NCI-H2081 treated with DMSO at 0.1 percent for 48 hours (cell line): ENCODE measurements at regions not wholly inside any gene's neighbourhood (a gene's known extent, or its start where the extent isn't known, plus 50 kb on each side); places are given as distances from the start of the nearest gene placed in this dataset.
A peak's percentile ranks its signal among the peaks of the same experiment; 100 is the strongest.

ENCODE experiments used
- DNase-seq: peaks from one replicate; lab custom pipeline; 2025; lab: John Stamatoyannopoulos, UW

DNA sequence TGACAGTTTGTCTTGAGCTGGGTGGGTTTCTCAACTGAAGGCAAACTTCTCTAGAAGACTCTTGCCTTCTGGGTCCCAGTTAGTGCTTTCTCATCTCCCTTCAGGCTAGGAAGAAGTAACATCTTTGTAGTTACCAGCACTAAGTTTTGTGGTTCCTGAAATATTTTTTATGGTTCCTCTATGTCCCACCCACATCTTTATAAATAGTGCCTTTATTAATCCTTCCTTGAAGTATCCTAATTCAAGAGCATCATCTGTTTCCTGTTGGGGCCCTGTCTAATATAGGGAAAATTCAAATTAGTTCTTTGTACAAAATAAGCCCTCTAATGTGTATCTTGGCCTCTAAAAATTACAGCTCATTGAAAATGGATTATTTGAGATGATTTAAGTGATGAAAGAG is 147.4 kb upstream of the MAOA start:
- DNase-seq: no peak

GRCh38 chrX:43510209-43510608 is 145.9 kb upstream of the MAOA start:
- no peak for DNase-seq

- DNase-seq: no peak
Observed at GRCh38 chrX:43513085-43513484, 143.0 kb upstream of the MAOA start.

DNA sequence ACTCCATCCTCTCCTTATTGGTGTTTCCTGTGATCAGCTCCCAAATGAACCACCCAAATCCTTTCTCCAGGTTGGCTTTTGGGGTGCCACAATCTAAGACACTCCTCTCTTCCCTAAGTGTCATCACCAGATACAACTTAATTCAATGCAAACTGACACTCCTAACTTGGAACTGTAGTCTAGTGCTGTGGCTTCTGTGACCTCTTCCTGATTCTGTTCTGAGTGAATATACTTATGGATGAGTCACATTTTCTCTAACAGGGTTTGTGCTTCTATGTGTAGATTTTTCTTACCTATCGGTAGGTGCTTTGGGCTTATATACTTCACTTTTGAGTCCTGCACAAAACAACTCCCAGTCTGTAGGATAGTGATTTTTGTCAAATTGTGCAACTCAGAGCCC is 141.3 kb upstream of the MAOA start:
- no peak for DNase-seq

DNA sequence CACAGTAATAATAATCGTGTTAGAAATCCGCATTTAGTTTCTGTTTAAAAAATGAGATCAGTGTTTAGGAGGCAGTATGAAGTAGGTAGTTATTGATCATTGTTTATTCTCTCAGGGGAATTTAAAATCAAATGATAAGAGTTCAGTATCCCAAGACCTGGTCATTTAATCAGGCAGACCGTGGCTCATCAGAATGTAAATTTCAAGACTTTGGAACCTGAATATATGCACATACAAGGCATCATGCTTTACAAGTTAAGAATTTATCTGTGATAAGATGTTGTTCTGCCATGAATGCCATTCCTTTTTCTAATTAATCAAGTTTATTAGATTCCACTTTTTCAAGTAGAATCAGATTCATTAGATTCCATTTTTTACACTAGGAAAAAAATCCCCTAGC is 133.5 kb upstream of the MAOA start:
- no peak for DNase-seq

DNA sequence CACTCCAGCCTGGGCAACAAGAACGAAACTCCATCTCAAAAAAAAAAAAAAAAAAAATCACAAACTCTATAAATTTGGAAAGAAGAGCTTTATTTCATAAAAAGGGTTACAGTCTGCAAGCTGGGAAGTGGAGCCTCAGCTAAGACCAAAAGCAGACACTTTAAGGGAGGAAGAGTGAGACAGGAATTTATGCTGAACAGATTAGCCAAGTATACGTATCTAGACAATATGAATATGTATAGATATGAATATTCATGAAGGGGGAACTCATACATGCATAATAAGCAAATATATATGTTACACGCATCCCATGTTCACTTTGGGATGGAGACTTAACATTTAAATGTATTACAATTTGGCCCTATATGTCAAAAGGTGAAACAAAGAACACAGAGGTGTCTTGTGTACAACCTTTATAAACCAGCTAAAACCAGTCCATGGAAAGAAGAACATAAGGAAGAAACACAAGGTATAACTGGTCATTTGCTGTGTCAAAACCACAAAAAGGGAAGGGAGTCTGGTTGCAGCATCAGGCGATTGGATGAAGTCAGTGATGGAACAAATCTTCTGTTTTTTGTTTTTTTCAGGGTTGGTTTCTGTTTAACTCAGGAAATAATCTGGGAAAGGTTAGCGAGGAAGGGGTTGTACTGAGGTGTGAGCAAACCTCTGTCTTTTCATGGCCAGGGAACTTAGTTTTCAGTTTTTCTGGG is 130.0 kb upstream of the MAOA start:
- DNase-seq: no peak

DNA sequence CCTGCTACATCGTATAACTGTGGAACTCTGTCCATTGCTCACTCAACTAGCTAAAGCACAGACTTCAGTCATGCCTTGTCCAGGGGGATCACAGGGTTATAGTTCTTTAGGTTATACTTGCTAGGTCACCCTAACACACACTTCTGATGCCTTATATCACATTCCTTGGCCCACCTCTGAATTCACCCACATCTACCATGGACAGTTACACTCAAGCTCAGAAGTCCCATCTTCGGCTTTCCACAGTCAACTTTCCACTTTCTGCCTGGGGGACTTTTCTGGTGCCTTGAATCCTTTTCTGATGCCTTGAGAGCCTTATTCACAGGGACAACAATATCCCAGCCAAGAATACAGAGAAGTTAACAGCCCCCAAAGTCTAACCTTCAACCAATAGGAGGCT is 129.2 kb upstream of the MAOA start:
- no peak for DNase-seq

DNA sequence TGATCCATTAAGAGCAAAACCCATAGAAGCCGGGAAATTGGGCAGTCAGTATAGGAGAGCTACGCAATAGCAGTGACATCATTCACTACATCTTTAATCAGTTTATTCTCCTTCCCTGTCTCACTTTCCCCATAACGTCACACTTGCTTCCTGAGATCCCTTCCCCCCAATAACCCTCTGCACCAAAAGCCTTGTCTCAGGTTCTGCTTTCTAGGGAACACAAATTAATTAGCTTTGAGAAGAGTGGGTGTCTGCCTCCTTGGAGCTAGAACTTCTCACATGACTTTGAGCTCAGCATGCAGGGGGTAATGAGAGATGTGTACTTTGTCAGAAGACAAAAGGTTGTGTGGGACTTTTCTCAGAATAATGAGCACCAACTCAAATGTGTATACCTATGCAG is 128.3 kb upstream of the MAOA start:
- no peak for DNase-seq

DNA sequence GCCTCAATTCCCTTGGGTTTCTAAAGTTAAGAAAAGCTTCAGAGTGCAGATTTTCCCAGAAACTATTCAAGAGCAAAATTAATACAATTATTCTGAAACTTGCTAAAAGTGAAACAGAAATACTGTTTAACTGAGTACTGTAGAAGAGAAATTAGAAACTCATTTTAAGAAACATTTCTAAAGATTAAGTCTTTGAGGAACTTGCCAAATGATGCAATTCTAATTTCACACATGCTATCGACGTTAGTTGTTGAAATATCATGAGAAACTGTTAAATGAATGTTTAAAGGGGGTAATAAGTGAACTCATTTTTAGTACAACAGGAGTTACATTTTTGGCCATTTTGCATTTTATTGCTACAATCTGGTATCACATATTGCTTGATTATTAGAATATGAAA is 125.3 kb upstream of the MAOA start:
- no peak for DNase-seq

DNA sequence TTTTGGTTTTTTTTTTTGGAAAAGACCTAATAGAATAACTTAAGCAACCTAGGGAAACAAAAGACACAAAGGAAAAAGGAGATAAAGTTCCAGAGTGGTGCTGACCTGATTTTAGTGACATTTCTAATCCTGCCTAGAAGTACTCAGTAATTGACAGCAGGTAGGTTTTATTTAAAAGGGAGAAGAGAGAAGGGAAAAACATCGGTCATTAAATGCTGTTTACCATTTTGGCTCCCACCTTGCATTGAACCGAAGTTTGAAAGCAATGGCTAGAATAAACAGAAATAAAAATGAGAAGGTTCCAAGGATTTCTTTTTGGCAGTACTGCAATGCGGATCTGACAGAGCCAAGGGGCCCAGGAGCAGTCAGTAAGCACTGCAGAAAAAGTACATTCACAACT is 115.8 kb upstream of the MAOA start:
- DNase-seq: no peak

DNA sequence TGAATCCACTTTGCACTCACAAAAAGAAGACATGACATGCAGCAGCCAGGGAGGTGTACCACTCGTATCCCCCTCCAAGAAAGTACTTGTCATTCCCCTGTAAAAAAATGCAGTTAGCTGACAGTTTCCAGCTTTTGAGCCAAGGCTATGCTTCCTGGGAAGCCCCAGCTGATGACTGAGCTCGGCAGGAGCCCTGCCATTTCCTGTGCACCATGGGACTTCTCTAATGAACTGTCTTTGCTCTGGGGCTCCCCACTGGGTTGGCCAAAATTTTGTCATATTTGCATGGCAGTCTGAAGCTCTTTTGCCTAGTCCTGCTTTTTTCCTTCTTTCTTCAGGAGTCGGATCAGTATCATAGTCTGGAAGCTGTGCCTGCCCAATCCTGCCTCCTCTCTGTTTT is 104.5 kb upstream of the MAOA start:
- no peak for DNase-seq

DNA sequence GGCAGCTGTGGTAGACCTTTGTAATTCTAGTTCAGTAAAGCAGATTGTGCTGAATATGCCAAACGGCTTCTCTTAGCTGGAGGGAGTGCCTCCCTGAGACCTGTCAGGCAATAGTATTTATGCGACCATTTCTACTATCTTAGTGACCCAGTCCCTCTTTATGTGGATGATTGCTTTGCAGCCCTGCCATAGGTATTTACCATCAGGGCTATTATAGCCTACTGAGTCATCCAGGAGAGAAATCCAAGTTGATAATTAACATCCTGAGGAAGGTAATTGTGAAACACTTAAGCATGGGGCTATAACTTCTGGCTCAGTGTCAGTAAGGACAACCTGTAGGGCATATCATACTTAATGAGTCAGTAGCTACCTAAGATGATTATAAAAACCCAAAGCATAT is 103.9 kb upstream of the MAOA start:
- DNase-seq: no peak

- DNase-seq: no peak
Observed at GRCh38 chrX:43552703-43553102, 103.4 kb upstream of the MAOA start.

DNA sequence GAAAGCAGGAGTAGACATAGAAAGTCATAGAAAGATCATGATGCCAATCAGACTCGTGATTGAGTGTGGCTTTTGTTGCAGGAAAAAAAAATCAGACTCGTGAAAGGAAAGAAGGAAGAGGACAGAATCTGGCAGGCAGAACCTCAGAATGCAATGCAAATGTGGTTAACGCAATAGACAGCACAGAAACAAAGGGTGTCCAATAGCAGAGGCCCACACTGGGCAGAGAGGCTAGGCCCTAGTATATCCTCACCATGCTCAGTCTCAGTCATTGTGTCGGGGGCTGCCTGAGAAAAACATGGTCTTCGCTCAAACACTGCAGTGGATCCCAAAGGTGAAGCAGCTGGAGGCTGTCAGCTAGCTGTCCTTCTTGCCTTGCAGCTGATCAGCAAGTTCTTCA is 102.8 kb upstream of the MAOA start:
- DNase-seq: no peak

GRCh38 chrX:43556207-43556606 is 99.9 kb upstream of the MAOA start:
- no peak for DNase-seq

GRCh38 chrX:43557792-43558191 is 98.3 kb upstream of the MAOA start:
- peak; percentile 4 for DNase-seq

- DNase-seq: peak; percentile 9
Observed at GRCh38 chrX:43559644-43560043, 96.5 kb upstream of the MAOA start.

- peak; percentile 5 for DNase-seq
Observed at GRCh38 chrX:43560247-43560946, 95.7 kb upstream of the MAOA start.

- no peak for DNase-seq
Observed at GRCh38 chrX:43562372-43562771, 93.7 kb upstream of the MAOA start.

DNA sequence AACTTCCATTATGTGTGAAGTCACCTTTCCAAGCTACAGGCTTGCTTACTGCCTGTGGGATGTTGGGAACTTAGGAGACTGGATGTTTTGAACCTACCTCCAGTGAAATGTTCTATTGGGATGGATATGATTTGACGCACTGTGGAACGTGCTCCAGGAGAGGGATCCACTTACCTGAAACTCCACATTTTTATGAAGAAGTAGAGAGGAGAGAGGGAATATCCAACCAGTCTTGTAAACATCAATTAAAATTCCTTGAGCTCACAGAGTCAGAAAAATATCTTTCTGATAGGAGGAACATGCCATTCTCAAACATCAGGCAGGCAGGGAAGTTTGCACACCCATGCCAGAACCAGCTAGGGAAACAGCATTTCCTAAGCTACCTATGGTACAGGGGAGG is 91.1 kb upstream of the MAOA start:
- DNase-seq: no peak

DNA sequence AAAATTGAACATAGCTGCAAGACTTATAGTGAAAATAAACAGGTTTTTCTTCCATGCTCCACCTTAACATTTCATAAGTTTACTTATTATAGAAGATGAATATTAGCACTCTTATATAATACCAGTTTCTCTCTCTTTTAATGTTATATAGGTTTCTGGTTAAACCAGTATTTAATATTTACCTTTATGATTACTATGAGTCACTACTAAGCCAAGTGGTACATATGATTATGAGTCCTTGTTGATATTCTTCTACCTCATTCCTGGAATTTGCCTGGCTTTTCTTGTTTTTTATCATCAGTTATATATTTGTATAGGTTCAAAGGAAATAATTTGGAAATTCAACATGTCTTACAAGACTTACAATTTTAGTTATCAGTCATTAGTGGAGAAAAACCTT is 89.9 kb upstream of the MAOA start:
- no peak for DNase-seq

GRCh38 chrX:43573441-43574015 is 82.6 kb upstream of the MAOA start:
- DNase-seq: no peak

GRCh38 chrX:43580621-43581020 is 75.5 kb upstream of the MAOA start:
- DNase-seq: no peak

- DNase-seq: no peak
Observed at GRCh38 chrX:43581167-43581566, 74.9 kb upstream of the MAOA start.
